ENCODE measurements at regions not wholly inside any gene's neighbourhood (a gene's known extent, or its start where the extent isn't known, plus 50 kb on each side); places are given as distances from the start of the nearest gene placed in this dataset.
"Not testable (repeated sequence)": the region's sequence is repeated elsewhere in the genome, so short reads cannot be mapped to it uniquely, and the experiment has no call there.

DNA sequence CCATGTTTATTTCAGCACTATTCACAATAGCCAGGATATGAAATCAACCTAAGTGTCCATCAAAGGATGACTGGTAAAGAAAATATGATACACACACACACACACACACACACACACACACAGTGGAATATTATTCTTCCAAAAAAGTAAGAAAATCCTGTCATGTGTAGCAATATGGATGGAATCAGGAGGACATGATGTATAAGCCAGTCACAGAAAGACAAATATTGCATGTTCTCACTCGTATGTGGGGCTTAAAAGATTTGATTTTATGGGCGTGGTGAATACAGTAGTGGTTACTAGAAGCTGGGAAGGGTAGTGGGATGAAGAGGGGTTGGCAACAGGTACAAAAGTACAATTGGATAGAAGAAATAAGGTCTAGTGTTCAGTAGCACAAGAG is 207.0 kb upstream of the PRDM1 start:
- peak; percentile 57 for ATAC-seq

DNA sequence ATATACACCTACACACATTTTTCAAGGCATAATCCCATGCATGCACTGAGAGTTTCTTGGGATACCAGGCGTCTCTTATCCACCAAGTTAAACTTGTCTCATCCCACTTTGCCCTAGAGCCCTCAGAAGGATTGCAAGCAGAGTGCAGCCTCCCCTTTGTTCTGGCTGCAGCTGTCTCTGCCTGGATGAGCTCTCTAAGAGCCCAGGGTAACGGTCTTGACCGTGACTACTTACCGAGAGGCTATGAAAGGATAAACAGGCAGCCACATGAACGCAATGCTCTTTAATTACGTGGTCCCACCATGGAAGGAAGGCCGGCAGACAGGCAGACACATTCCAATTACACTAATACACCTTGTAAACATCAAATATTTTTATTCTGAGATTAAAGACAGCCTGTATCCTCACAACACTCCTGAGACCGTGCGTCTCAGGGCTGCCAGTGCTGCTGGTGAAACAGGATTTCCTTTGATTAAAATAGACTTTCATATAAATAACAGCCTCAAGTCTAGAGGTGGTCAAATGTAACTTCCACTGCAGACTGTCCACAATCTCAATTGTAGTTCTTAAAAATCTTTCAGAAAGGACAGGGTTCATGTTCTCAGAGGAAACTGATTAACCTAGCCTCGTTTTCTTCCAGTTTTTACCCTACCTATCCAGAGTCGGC is 210.0 kb upstream of the PRDM1 start:
- ATAC-seq = no peak

DNA sequence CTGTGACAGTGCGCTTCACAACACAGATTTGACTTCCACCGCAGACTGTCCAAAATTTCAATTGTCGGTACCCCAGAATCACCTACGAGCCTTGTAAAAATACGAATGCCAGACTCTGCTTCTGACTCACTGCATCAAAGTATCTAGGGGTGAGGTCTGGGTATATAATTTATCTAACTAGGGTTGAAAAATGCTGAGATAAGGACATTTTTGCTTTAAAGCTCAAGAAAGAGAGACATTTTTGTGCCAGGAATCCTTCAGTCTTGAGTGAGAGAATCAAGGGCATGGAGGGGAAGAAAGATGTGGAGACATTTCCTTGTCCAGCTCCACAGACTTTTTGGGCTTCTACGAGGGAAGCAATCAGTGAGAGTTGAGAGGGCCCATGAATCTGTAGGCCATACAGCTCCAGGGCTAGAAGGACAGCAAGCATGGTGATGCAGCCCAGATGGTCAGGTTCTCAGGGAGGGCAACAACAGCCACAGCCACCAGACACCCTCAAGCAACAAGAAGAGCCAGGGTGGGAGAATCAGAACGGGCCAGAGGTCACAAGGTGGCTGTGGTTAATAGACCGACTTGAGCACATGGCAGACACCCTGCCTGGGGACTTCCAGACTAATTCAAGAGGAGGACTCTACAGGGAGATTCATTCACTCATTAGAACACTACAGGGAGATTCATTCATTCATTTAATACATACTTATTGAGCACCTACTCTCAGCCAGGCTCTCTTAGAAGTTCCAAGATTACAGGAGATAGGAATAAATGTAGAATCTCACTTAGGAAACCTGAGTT is 211.1 kb upstream of the PRDM1 start:
- ATAC-seq = no peak

DNA sequence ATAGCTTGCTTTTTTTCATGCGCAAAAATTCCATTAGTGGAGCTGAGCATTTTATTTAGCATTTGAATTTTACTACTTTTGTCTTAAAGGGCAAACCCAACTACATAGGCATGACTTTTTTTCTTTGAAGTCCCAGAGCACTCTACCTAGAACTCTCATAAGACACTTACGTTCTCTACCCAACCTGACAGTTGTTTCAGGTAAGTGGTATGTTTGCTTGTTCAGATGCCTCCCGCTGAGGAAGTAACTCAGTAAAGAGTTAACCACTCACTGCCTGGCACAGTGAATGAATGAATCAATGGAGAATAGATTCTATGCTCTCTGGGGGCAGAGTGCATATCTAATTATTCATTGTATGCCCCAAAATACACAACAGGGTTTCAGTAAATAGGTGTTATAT is 212.3 kb upstream of the PRDM1 start:
- no peak for ATAC-seq

DNA sequence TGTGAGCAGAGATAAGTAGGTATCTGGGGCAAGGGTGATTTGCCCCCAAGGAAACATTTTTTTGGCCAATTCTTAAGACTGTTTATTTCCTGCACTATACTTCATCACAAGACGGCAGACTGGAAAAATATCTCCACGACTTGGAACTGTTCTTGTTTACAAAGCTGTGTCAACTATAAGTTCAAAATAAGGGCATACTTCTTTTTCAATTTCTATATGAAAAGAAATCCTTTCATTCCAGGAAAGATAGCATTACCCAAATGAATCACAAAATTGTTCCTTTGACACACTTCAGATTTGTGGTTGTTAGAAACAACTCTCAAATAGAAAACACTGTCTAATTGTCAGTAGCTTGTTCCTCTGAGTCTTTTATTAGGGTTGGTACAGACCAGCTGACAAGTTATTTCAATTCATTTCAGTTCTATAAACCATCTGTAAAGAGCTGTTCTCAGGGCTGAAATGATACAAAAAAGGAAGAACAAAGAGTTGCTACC is 212.9 kb upstream of the PRDM1 start:
- ATAC-seq = no peak

DNA sequence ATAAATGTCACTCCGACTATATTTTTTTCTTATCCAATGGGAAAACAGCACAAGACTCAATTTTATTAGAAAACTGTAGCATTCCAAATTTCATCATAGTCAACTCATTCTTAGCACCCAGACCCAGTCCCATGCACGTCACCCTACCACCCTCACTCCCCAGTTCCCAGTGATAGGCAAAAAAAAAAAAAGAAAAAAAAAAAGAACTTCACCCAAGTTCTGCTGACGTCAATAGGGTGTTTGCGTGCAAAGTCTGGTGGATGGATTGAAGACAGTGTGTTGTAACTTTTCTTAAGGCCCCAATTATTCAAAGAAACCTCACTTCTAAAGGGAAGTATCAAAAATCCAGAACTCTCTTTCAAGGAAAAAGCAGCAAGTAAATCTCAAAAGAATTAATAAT is 213.9 kb upstream of the PRDM1 start:
- no peak for ATAC-seq

DNA sequence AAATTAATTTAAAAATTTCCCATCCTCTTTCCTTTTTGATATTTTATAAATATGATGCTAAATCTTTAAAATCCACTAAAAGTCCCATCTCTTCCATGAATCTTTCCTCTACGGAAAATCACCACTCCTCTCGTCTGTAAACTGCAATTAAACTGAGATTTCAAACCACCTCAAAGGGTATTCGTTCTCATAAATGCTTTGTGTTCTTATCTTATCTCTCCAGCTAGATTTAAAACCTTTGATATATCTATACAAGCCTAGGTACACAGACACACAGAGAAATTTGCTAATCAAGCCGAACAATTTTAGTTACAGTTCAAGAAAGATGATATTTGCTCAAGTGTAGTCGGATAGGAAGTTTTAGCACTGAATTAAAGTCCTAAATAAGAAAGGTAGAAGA is 214.6 kb upstream of the PRDM1 start:
- ATAC-seq = no peak

DNA sequence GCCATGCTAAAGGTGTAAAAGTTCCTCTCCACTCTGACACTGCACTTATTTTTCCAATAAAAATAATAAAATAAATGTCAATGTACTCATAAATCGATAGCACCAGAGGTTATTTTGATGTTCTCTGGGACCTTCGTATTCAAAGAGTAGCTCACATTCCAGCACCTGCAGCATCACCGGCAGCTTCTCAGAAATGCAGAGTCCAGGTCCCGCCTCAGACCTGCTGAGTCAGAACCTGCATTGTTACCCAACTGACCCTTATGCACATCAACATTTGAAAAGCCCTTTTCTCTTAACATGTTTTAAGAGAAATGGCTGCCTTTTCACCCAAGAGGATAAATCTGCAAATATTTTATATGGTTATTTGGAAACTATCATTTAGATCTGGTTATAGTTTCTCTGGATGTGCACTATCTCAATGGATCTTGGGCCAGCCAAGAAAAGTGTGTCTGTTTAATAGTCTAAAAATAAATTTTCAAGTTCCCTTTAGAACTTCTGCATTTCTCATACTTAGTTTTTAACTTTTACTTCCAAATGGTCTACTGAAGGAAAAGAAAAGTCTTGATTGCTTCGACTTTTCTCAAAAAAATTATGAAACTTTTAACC is 216.2 kb upstream of the PRDM1 start:
- no peak for ATAC-seq

DNA sequence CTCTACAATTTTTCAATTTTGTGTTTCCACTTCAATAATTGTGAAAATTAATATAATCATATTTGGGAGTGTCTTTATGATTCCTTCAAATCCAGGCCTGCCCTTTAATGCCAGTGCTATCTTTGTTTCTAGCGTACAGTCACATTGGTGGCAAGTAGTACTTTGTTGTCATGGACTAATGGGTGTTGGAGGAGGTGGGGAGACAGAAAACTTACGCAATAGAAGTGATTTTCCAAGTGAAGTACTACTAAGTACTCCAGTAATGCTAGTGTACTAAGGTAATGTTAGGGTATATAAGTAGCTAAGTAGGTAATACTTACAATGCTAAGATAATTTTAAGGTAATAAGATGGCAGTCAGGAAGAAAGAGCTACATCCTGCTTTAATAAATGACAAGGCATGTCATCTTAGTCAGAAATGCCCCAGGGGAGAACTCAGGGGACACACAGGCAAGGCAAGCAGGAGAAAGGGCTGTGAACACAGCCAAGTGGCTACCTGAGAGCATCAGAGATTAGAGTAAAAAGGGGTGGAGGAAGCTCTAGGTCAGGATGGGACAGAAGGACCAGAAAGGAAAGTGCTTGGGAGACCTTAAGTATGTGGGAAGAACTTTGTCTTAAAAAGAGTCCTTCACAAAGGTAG is 217.2 kb upstream of the PRDM1 start:
- no peak for ATAC-seq

DNA sequence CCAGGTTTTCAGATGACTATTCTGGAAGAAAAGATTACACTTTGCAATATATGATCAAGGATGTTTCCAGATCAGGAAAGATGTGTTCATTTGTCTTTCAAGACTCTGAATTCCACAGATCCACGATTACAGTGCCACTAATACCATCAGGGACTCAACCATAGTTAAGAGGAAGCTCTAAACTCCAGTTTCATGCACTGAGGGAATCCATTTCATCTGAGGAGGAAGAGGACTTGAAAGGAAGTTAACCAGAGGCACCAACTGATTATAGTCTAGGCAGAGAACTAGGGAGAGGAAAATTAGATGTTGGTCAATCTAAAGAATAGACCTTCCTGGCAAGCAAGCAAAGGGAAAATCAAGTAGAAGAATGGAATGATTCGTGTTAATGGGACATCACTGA is 218.3 kb upstream of the PRDM1 start:
- no peak for ATAC-seq

DNA sequence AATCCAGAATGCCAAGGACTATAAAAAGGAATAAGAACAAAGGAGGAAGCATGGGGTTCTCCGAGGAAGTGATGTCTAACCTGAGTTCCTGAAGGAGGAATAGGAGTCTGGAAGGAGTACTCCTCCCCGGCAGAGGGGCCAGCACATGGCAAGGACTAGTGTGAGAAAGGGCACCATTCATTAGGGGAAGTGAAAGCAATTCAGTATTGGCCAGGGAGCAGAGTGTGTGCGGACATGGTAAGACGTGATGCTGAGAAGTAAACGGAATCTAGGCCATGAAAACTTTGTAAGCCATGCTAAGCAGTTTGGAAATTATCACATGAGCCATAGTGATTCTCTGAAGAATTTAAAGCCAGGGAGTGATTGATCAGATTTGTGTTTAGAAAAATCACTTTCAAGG is 218.9 kb upstream of the PRDM1 start:
- no peak for ATAC-seq

DNA sequence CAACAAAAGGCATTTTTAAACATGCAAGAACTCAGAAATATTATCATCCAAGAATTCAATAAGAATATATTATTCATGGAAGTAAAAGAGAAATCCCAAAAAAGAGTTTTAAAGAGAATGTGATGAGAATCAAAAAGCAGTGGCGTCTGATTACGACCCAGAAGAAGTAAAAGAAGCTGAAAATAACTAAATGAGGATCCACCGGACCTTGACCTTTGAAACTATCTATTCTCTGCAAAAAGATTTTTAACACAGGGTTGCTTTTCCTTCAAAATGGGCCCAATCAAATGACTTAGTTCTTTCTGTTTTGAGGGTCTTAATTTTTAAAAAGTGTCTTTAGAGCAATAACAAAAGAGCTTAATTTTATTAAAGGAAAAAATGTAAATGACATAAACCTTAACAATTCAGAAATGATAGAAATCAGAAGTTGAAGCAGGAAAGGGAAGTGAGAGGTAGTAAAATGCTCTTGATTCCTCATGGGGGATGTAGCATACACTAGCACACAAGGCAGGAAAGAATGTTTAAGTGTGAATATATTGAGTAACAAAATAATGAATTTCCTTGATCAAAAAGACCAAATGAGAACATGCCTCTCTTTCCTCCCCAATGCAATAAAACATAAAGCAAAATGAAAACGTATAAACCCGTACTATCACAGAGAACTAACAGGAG is 223.1 kb upstream of the PRDM1 start:
- no peak for ATAC-seq

DNA sequence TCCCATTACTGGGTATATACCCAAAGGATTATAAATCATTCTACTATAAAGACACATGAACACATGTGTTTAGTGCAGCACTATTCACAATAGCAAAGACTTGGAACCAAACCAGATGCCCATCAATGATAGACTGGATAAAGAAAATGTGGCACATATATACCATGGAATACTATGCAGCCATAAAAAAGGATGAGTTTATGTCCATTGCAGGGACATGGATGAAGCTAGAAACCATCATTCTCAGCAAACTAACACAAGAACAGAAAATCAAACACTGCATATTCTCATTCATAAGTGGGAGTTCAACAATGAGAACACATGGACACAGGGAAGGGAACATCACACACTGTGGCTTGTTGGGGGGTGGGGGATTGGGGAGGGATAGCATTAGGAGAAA is 225.2 kb upstream of the PRDM1 start:
- not testable (repeated sequence) for ATAC-seq

DNA sequence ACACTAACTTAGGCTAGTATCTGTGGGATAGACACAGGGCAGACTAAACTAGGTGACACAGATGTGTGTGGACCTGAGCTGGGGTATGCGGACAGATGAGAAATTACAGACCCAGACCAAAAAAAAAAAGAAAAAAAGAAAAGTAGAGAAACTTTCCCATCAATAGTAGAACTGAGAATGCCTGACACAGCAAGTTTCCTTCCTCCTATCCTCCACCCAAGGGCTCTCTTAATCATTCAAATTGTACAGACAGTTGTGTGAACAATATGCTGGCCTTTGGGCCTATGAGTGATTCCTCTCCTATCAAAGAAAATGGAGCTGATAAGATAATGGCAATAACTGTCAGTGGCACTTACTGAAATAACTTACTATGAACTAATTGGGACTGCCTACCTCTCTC is 226.7 kb upstream of the PRDM1 start:
- ATAC-seq = no peak

DNA sequence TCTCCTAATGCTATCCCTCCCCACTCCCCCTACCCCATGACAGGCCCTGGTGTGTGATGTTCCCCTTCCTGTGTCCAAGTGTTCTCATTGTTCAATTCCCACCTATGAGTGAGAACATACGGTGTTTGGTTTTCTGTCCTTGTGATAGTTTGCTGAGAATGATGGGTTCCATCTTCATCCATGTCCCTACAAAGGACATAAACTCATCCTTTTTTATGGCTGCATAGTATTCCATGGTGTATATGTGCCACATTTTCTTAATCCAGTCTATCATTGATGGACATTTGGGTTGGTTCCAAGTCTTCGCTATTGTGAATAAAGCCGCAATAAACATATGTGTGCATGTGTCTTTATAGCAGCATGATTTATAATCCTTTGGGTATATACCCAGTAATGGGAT is 227.5 kb upstream of the PRDM1 start:
- ATAC-seq = not testable (repeated sequence)

DNA sequence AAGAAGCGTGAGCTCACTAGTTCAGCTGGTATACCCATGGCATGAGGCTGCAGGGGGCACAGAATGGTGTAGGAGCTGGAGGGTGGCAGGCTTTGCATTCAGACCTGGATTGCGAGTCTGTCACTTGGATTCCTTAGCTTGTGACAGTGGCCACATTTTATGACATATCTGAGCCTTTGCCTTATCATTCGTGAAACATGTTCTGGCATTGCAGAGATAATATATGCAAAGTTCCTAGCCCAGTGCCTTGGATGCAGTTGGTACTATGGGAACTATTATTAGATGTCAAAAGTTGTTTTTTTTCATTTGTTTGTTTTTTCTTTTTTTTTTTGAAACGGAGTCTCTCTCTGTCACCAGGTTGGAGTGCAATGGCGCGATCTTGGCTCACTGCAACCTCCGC is 230.7 kb upstream of the PRDM1 start:
- ATAC-seq = no peak

DNA sequence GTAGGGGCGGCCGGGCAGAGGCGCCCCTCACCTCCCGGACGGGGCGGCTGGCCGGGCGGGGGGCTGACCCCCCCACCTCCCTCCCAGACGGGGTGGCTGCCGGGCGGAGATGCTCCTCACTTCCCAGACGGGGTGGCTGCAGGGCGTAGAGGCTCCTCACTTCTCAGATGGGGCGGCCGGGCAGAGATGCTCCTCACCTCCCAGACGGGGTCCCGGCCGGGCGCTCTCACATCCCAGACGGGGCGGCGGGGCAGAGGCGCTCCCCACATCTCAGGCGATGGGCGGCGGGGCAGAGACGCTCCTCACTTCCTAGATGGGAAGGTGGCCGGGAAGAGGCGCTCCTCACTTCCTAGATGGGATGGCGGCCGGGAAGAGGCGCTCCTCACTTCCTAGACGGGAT is 232.2 kb upstream of the PRDM1 start:
- ATAC-seq = not testable (repeated sequence)

DNA sequence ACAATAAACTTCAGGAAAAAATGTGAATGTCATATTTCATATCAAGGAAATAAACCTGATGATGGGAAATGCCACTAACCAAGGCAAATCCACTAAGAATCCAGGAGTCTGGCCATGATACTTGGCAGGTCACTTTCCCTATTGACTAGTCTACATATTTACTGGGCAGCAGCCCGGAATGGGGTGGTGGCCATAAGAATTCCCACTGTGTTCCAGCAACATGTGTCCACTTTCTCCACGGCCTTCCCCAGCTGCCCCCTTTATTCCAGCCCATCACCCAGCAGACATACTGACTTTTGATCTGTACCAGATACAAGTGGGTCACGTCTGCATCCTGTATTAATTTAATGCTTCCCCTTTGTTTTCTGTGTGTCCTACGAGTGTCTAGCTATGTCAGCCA is 234.5 kb upstream of the PRDM1 start:
- no peak for ATAC-seq

DNA sequence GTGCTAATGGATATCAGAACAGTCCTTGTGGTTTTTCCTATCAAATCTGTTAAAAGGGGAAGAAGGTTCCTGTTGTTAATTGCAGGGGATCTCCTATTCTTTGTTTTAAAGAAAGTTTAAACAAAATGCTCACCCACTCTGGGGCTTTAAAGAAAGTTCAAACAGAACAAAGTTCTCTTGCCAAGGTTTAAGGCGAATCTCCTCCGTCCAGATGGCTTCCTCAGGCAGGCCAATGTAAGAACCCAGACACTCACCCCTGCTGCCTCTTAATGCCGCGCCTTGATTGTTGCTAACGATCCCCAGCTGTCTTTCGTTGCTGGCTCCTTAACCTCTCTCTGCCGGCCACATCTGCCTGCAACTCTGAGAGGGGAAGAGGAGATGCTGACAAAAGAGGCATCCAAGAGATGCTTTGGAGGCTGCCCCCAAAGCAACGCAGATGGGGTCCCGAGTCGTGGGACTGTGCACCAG is 235.0 kb upstream of the PRDM1 start:
- no peak for ATAC-seq

DNA sequence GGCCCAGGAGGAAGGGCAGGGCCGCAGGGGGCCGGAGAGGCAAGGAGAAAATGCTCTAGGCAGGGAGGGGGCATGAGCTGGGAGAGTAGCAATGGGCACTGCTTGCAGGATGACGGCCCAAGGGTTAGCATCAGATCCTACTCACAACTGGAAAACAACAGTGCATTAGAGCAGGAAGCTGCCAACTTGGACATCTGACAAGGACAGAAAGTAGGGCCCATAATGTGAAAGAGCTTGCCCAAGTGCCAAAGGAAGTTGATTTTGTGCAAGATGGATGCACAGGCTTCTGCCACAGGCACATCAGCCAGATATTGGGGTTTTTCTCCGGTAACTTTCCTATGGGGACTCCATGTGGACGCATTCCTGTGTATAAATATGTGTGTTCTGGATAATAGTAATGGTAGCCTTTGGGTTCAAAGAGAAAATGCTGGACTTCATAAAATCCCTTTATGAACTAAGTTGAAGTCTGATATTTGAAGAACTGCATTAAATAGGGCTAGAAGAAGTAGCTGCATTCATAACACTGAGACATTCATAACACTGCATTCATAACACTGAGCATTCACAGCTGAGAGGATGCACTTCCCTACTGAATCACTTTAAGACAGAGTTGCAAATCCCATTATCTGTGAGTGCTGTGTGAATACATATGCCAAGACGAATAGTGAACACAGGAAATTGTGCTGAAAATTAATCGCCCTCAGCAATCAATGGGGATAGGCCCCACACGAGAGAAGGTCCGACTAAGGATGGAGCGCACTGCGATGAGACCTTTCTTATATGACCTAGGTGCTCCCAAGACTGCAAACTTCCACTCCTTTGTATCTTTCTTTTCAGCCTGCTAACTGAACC is 235.6 kb upstream of the PRDM1 start:
- ATAC-seq = no peak

DNA sequence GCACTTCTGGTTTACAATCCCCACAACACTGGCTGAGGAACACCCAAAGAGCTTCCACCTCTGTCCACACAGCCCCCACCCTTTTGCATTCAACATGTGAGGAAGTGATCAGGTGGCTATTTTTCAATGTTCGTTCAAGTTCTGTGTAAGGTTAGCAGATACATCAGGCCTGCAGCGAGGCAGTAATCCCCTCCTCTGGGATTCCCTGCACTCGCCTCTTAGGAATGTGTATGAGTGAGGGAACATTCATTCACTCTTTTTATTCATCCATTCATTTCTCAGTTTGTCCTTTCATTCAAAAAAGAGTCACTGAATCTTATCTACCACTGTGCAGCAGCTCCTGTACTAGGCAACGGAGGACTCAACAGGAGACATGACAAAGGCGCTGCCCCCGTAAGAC is 236.4 kb upstream of the PRDM1 start:
- ATAC-seq = no peak

DNA sequence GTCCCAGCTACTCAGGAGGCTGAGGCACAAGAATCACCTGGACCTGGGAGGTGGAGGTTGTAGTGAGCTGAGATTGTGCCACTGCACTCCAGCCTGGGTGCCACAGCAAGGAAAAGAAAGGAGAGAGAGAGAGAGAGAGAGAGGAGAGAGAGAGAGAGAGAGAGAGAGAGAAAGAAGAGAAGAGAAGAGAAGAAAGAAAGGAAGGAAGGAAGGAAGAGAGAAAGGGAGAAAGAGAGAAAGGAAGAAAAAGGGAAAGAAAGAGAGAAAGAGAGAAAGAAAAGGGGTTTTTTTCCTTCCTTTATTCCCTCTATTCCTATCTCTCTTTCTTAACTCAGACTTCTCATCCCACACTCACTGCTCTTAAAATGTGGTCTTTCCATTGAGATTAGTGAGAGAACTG is 238.7 kb upstream of the PRDM1 start:
- ATAC-seq = no peak

Data from esophagus mucosa (tissue), 1 donor.